Gastrocnemius medialis (tissue), 4 donors: ENCODE measurements at regions not wholly inside any gene's neighbourhood (a gene's known extent, or its start where the extent isn't known, plus 50 kb on each side); places are given as distances from the start of the nearest gene placed in this dataset.

Experiments used
- POLR2A ChIP-seq, 2 donors: fragments of 450-650 bp; IDR thresholded peaks; one replicate each; pipeline ENCODE4 v1.6.1; 2017; ENCODE audit warnings: antibody characterized with exemption in 2 of 2, mild to moderate bottlenecking in 2 of 2, moderate library complexity in 2 of 2
- TF ChIP-seq, protein P1 (sequence below), 5 experiments: fragments of 450-650 bp in 3 of 5; fragments of 200-600 bp in 2 of 5; sonication (generic) in 2 of 5; IDR thresholded peaks in 4 of 5; conservative IDR thresholded peaks in 1 of 5; 1 replicate in 4 of 5; 2 replicates in 1 of 5; pipeline ENCODE4 v1.5.1; 2016 to 2019; ENCODE audit warnings: antibody characterized with exemption in 5 of 5, mild to moderate bottlenecking in 3 of 5, moderate library complexity in 3 of 5

DNA sequence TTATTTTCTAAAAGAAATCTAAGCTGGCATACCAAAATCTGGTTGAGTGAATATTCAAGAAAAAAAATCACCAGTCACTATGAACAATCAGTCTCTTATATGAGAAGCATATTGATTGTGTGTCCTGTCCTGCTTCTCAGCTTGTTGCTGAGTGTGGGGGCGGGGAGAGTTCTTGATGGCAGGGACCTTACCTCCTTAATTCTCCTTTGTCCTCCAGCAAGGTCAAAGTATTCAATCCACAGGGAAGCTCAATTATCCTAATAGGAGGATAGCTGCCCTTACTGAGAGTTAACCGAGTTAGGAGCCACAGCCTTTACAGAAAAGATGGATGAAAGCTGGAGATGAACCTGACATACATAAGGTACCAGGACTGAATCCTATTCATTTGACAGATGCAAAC is 154.0 kb downstream of the LY86 start:
- TF ChIP-seq, protein P1, sequence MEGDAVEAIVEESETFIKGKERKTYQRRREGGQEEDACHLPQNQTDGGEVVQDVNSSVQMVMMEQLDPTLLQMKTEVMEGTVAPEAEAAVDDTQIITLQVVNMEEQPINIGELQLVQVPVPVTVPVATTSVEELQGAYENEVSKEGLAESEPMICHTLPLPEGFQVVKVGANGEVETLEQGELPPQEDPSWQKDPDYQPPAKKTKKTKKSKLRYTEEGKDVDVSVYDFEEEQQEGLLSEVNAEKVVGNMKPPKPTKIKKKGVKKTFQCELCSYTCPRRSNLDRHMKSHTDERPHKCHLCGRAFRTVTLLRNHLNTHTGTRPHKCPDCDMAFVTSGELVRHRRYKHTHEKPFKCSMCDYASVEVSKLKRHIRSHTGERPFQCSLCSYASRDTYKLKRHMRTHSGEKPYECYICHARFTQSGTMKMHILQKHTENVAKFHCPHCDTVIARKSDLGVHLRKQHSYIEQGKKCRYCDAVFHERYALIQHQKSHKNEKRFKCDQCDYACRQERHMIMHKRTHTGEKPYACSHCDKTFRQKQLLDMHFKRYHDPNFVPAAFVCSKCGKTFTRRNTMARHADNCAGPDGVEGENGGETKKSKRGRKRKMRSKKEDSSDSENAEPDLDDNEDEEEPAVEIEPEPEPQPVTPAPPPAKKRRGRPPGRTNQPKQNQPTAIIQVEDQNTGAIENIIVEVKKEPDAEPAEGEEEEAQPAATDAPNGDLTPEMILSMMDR (IDR thresholded peaks at IDR 0.05 in 4 of 5, conservative IDR thresholded peaks at IDR 0.05 in 1 of 5), result no peak
- no peak for TF ChIP-seq POLR2A (IDR thresholded peaks at IDR 0.05)
